GM23338 (cell line): ENCODE measurements at regions not wholly inside any gene's neighbourhood (a gene's known extent, or its start where the extent isn't known, plus 50 kb on each side); places are given as distances from the start of the nearest gene placed in this dataset.

Source experiments
- ATAC-seq: fragments of 200-7000 bp; cut with Tn5 transposase; 3 replicates; pipeline ENCODE4 v1.9.1; 2020
- DNase-seq: peaks from one replicate; pipeline ENCODE4 v3.0.0-alpha.2; 2015; ENCODE audit warnings: low spot score
- H2AFZ ChIP-seq: fragments of 200-600 bp; sonication (generic); 2 replicates; pipeline ENCODE4 v1.8.0; 2016; ENCODE audit warnings: antibody characterized with exemption, mild to moderate bottlenecking, moderate library complexity
- H3F3A ChIP-seq: fragments of 200-600 bp; sonication (generic); replicated peaks from 2 replicates; pipeline ENCODE4 v1.8.0; 2017; ENCODE audit warnings: antibody characterized with exemption, mixed run types, low read depth
- H3K27ac ChIP-seq: fragments of 200-600 bp; sonication (generic); 2 replicates; pipeline ENCODE4 v1.6.1; 2016; ENCODE audit warnings: low read depth
- H3K27me3 ChIP-seq: fragments of 200-600 bp; sonication (generic); 2 replicates; pipeline ENCODE4 v1.8.0; 2016; ENCODE audit warnings: mild to moderate bottlenecking, mixed run types, moderate library complexity; ENCODE audit not compliant: insufficient read depth
- H3K36me3 ChIP-seq: fragments of 200-600 bp; sonication (generic); 2 replicates; pipeline ENCODE4 v1.8.0; 2016; ENCODE audit warnings: mild to moderate bottlenecking; ENCODE audit not compliant: insufficient read depth
- H3K4me1 ChIP-seq: fragments of 200-600 bp; sonication (generic); 2 replicates; pipeline ENCODE4 v1.8.0; 2016; ENCODE audit warnings: mild to moderate bottlenecking, moderate library complexity; ENCODE audit not compliant: insufficient read depth
- H3K4me2 ChIP-seq: fragments of 200-600 bp; sonication (generic); 2 replicates; pipeline ENCODE4 v1.7.1; 2017; ENCODE audit warnings: mixed run types
- H3K4me3 ChIP-seq: fragments of 200-600 bp; sonication (generic); 2 replicates; pipeline ENCODE4 v1.6.1; 2016; ENCODE audit warnings: mixed run types
- H3K79me2 ChIP-seq: fragments of 200-600 bp; sonication (generic); replicated peaks from 2 replicates; pipeline ENCODE4 v1.8.0; 2017; ENCODE audit warnings: mild to moderate bottlenecking; ENCODE audit not compliant: insufficient read depth
- H3K9me2 ChIP-seq: fragments of 200-600 bp; sonication (generic); 2 replicates; pipeline ENCODE4 v1.8.0; 2017; ENCODE audit not compliant: insufficient read depth
- H4K20me1 ChIP-seq: fragments of 200-600 bp; sonication (generic); replicated peaks from 2 replicates; pipeline ENCODE4 v1.8.0; 2017; ENCODE audit warnings: mild to moderate bottlenecking; ENCODE audit not compliant: insufficient read depth
- H3K27ac Mint-ChIP-seq: 2 replicates; pipeline ENCODE4 v1.8.0; 2020; ENCODE audit warnings: inconsistent platforms, mild to moderate bottlenecking, moderate library complexity, mixed read lengths
- H3K27me3 Mint-ChIP-seq: 3 replicates; pipeline ENCODE4 v1.8.0; 2022; ENCODE audit warnings: low read depth, mild to moderate bottlenecking, moderate library complexity, mixed read lengths, inconsistent platforms; ENCODE audit not compliant: insufficient read depth, poor library complexity
- H3K36me3 Mint-ChIP-seq: 3 replicates; pipeline ENCODE4 v1.8.0; 2021; ENCODE audit warnings: low read depth, mild to moderate bottlenecking, inconsistent platforms, moderate library complexity, mixed read lengths
- H3K4me1 Mint-ChIP-seq: 3 replicates; pipeline ENCODE4 v1.8.0; 2020; ENCODE audit warnings: mild to moderate bottlenecking, inconsistent platforms, mixed read lengths
- H3K4me3 Mint-ChIP-seq: 3 replicates; pipeline ENCODE4 v1.8.0; 2021; ENCODE audit warnings: moderate library complexity, mild to moderate bottlenecking, inconsistent platforms, mixed read lengths
- H3K9me3 Mint-ChIP-seq: 3 replicates; pipeline ENCODE4 v1.8.0; 2020; ENCODE audit warnings: moderate library complexity, mild to moderate bottlenecking, inconsistent platforms, mixed read lengths
- CREB1 ChIP-seq: fragments of 250-450 bp; sonication (Bioruptor Pico); IDR thresholded peaks from 2 replicates; pipeline ENCODE4 v1.5.0; 2020; ENCODE audit warnings: low read depth, mild to moderate bottlenecking, moderate library complexity
- EZH2 ChIP-seq: fragments of 200-600 bp; sonication (generic); IDR thresholded peaks from one replicate; pipeline ENCODE4 v1.8.0; 2017; ENCODE audit warnings: antibody characterized with exemption, mild to moderate bottlenecking, low read depth; ENCODE audit not compliant: unreplicated experiment
- EZH2phosphoT487 ChIP-seq: fragments of 200-600 bp; sonication (generic); IDR thresholded peaks from one replicate; pipeline ENCODE4 v1.8.1; 2018; ENCODE audit warnings: antibody characterized with exemption; ENCODE audit not compliant: unreplicated experiment
- JUNB ChIP-seq: IDR thresholded peaks from one replicate; pipeline ENCODE4 v1.6.1; 2016; ENCODE audit warnings: antibody characterized with exemption; ENCODE audit not compliant: unreplicated experiment
- NANOG ChIP-seq: IDR thresholded peaks from 2 replicates; pipeline ENCODE4 v1.6.1; 2016; ENCODE audit warnings: antibody characterized with exemption, borderline replicate concordance
- POLR2AphosphoS5 ChIP-seq: IDR thresholded peaks from 2 replicates; pipeline ENCODE4 v1.6.1; 2016; ENCODE audit warnings: antibody characterized with exemption, low read depth
- STAT1 ChIP-seq: IDR thresholded peaks from one replicate; pipeline ENCODE4 v1.6.1; 2016; ENCODE audit warnings: antibody characterized with exemption; ENCODE audit not compliant: unreplicated experiment
- ZNF114 ChIP-seq: fragments of 250-450 bp; sonication (Bioruptor Pico); IDR thresholded peaks from 2 replicates; pipeline ENCODE4 v1.5.0; 2020; ENCODE audit warnings: mild to moderate bottlenecking, moderate library complexity
- ZNF331 ChIP-seq: fragments of 250-450 bp; sonication (Bioruptor Pico); IDR thresholded peaks from 2 replicates; pipeline ENCODE4 v1.5.0; 2020; ENCODE audit warnings: low read depth, mild to moderate bottlenecking, moderate library complexity
- TF ChIP-seq, protein P1 (sequence below): IDR thresholded peaks from 2 replicates; pipeline ENCODE4 v1.6.1; 2016; ENCODE audit warnings: antibody characterized with exemption
- TF ChIP-seq, protein P2 (sequence below): IDR thresholded peaks from one replicate; pipeline ENCODE4 v1.6.1; 2018; ENCODE audit warnings: antibody characterized with exemption; ENCODE audit not compliant: unreplicated experiment
- TF ChIP-seq, protein P3 (sequence below), 2 experiments: fragments of 200-600 bp in 1 of 2; sonication (generic) in 1 of 2; conservative IDR thresholded peaks; 2 replicates each; pipeline versions ENCODE4 v1.5.1 to v1.6.1; 2016 to 2017; ENCODE audit warnings: antibody characterized with exemption in 2 of 2, low read depth in 2 of 2, mild to moderate bottlenecking in 2 of 2, moderate library complexity in 1 of 2

DNA sequence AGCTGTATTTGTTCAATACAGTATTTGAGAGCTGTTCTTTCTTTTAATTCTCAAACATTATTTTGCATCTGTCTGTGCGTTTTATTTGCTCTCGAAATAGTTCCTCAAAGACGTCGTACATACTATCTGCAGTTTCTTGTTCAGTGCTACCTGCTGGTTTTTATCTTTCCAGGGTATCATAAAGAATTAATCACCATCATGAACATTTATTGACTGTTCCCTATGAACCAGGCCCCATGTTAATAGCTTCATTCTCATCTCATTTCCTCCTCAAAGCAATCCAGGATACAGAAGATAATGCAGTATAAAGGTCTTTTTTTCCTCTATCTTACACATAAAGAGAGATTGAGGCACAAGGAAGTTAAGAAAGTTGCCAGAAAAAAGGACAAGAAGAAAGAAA is 211.8 kb downstream of the DACT1 start:
- peaks cover 7% of the 10 kb centered on the region for H3K4me1 Mint-ChIP-seq
- Histone ChIP-seq H3K4me1 (no peaks in the 10 kb centered on the region), H3K79me2 (no peaks in the 10 kb centered on the region), H3K4me3 (no peak overlapping the region), H3K27me3 (no peaks in the 10 kb centered on the region), H3K27ac (no peak overlapping the region), H3K4me2 (no peak overlapping the region), H3K9me2 (no peaks in the 10 kb centered on the region), H4K20me1 (no peaks in the 10 kb centered on the region), H3F3A (no peaks in the 10 kb centered on the region), H2AFZ (no peak overlapping the region), H3K36me3 (no peaks in the 10 kb centered on the region)
- ATAC-seq: no peak
- no peak for DNase-seq
- no peaks in the 10 kb centered on the region for H3K27me3 Mint-ChIP-seq
- TF ChIP-seq NANOG (no peak), EZH2phosphoT487 (no peak), ZNF114 (no peak), POLR2AphosphoS5 (no peak), STAT1 (no peak), JUNB (no peak), ZNF331 (no peak), EZH2 (no peak), CREB1 (CRISPR knock-in tag) (no peak)
- TF ChIP-seq, protein P1, sequence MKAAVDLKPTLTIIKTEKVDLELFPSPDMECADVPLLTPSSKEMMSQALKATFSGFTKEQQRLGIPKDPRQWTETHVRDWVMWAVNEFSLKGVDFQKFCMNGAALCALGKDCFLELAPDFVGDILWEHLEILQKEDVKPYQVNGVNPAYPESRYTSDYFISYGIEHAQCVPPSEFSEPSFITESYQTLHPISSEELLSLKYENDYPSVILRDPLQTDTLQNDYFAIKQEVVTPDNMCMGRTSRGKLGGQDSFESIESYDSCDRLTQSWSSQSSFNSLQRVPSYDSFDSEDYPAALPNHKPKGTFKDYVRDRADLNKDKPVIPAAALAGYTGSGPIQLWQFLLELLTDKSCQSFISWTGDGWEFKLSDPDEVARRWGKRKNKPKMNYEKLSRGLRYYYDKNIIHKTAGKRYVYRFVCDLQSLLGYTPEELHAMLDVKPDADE: no peak
- TF ChIP-seq, protein P2, sequence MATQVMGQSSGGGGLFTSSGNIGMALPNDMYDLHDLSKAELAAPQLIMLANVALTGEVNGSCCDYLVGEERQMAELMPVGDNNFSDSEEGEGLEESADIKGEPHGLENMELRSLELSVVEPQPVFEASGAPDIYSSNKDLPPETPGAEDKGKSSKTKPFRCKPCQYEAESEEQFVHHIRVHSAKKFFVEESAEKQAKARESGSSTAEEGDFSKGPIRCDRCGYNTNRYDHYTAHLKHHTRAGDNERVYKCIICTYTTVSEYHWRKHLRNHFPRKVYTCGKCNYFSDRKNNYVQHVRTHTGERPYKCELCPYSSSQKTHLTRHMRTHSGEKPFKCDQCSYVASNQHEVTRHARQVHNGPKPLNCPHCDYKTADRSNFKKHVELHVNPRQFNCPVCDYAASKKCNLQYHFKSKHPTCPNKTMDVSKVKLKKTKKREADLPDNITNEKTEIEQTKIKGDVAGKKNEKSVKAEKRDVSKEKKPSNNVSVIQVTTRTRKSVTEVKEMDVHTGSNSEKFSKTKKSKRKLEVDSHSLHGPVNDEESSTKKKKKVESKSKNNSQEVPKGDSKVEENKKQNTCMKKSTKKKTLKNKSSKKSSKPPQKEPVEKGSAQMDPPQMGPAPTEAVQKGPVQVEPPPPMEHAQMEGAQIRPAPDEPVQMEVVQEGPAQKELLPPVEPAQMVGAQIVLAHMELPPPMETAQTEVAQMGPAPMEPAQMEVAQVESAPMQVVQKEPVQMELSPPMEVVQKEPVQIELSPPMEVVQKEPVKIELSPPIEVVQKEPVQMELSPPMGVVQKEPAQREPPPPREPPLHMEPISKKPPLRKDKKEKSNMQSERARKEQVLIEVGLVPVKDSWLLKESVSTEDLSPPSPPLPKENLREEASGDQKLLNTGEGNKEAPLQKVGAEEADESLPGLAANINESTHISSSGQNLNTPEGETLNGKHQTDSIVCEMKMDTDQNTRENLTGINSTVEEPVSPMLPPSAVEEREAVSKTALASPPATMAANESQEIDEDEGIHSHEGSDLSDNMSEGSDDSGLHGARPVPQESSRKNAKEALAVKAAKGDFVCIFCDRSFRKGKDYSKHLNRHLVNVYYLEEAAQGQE: no peak
- no peak overlapping the region for H3K4me3 Mint-ChIP-seq
- no peaks in the 10 kb centered on the region for H3K9me3 Mint-ChIP-seq
- H3K27ac Mint-ChIP-seq: no peak overlapping the region
- H3K36me3 Mint-ChIP-seq: no peaks in the 10 kb centered on the region

DNA sequence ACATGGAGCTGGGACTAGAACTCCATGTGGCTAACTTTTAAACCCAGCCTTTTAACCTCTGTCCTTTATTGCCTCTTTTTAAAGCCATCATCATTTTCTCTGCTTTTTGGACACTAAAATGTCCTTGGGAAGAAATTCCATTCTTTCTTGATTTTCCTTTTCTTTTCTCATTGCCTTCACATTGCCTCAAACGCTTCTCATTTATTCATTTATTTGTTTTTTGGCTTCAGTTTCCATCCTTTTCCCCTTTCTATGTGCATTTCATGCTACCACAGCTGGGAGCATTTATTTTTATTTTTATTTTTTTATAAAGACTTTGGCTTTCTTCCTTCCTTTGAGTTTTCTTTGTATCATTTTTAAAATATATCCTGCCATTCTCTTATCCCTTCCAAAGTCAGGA is 212.2 kb downstream of the DACT1 start:
- Histone ChIP-seq H2AFZ (no peak overlapping the region), H3K9me2 (no peaks in the 10 kb centered on the region; the same call in 1 of the 2 replicates), H3K4me2 (no peak overlapping the region), H4K20me1 (no peaks in the 10 kb centered on the region), H3K79me2 (no peaks in the 10 kb centered on the region), H3K4me3 (no peak overlapping the region), H3K36me3 (no peaks in the 10 kb centered on the region), H3F3A (no peaks in the 10 kb centered on the region), H3K27me3 (no peaks in the 10 kb centered on the region), H3K4me1 (no peaks in the 10 kb centered on the region), H3K27ac (no peak overlapping the region)
- no peak overlapping the region for H3K27ac Mint-ChIP-seq
- no peak for ATAC-seq
- DNase-seq: no peak
- no peaks in the 10 kb centered on the region for H3K36me3 Mint-ChIP-seq
- H3K27me3 Mint-ChIP-seq: no peaks in the 10 kb centered on the region
- H3K4me3 Mint-ChIP-seq: no peak overlapping the region
- H3K9me3 Mint-ChIP-seq: no peaks in the 10 kb centered on the region
- peaks cover 7% of the 10 kb centered on the region for H3K4me1 Mint-ChIP-seq
- TF ChIP-seq ZNF114 (no peak), JUNB (no peak), CREB1 (CRISPR knock-in tag) (no peak), EZH2 (no peak)
- TF ChIP-seq, protein P2: no peak
- TF ChIP-seq, protein P3, sequence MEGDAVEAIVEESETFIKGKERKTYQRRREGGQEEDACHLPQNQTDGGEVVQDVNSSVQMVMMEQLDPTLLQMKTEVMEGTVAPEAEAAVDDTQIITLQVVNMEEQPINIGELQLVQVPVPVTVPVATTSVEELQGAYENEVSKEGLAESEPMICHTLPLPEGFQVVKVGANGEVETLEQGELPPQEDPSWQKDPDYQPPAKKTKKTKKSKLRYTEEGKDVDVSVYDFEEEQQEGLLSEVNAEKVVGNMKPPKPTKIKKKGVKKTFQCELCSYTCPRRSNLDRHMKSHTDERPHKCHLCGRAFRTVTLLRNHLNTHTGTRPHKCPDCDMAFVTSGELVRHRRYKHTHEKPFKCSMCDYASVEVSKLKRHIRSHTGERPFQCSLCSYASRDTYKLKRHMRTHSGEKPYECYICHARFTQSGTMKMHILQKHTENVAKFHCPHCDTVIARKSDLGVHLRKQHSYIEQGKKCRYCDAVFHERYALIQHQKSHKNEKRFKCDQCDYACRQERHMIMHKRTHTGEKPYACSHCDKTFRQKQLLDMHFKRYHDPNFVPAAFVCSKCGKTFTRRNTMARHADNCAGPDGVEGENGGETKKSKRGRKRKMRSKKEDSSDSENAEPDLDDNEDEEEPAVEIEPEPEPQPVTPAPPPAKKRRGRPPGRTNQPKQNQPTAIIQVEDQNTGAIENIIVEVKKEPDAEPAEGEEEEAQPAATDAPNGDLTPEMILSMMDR (conservative IDR thresholded peaks at IDR 0.05; ENCODE audit: low read depth in 2 of 2): no peak
- TF ChIP-seq, protein P1: no peak
